SKM-1 (cell line): ENCODE measurements at regions not wholly inside any gene's neighbourhood (a gene's known extent, or its start where the extent isn't known, plus 50 kb on each side); places are given as distances from the start of the nearest gene placed in this dataset.

Experiments
- DNase-seq: peaks from one replicate; lab custom pipeline; 2025; ENCODE audit not compliant: unreplicated experiment; lab: John Stamatoyannopoulos, UW

GRCh38 chrX:116226665-116227484 is 56.3 kb downstream of the AGTR2 start:
- DNase-seq, result no peak

- DNase-seq, result no peak
Measured at GRCh38 chrX:116230130-116230898, 59.8 kb downstream of the AGTR2 start.

- no peak for DNase-seq
Measured at GRCh38 chrX:116232833-116233232, 62.3 kb downstream of the AGTR2 start.

- DNase-seq, result no peak
Measured at GRCh38 chrX:116236666-116237065, 66.1 kb downstream of the AGTR2 start.

- DNase-seq, result no peak
Measured at GRCh38 chrX:116238093-116238492, 67.5 kb downstream of the AGTR2 start.

- DNase-seq, result no peak
Measured at GRCh38 chrX:116238567-116239255, 68.2 kb downstream of the AGTR2 start.

- no peak for DNase-seq
Measured at GRCh38 chrX:116239944-116240840, 69.6 kb downstream of the AGTR2 start.

- DNase-seq, result no peak
Measured at GRCh38 chrX:116241001-116241400, 70.5 kb downstream of the AGTR2 start.

GRCh38 chrX:116243039-116243438 is 72.5 kb downstream of the AGTR2 start:
- DNase-seq, result no peak

- no peak for DNase-seq
Measured at GRCh38 chrX:116246261-116246660, 75.7 kb downstream of the AGTR2 start.

GRCh38 chrX:116267511-116268040 is 97.0 kb downstream of the AGTR2 start:
- DNase-seq, result no peak

GRCh38 chrX:116272322-116272721 is 101.8 kb downstream of the AGTR2 start:
- no peak for DNase-seq

GRCh38 chrX:116272861-116273260 is 102.3 kb downstream of the AGTR2 start:
- no peak for DNase-seq

- DNase-seq, result no peak
Measured at GRCh38 chrX:116276261-116276660, 105.7 kb downstream of the AGTR2 start.

GRCh38 chrX:116277351-116278225 is 107.0 kb downstream of the AGTR2 start:
- no peak for DNase-seq

- DNase-seq, result no peak
Measured at GRCh38 chrX:116278826-116279225, 108.3 kb downstream of the AGTR2 start.

GRCh38 chrX:116281106-116281505 is 110.6 kb downstream of the AGTR2 start:
- DNase-seq, result no peak

- no peak for DNase-seq
Measured at GRCh38 chrX:116282751-116283150, 112.2 kb downstream of the AGTR2 start.

- no peak for DNase-seq
Measured at GRCh38 chrX:116284400-116284799, 113.9 kb downstream of the AGTR2 start.
